ENCODE measurements at regions not wholly inside any gene's neighbourhood (a gene's known extent, or its start where the extent isn't known, plus 50 kb on each side); places are given as distances from the start of the nearest gene placed in this dataset.

- BruUV-seq (replicated peaks), result no TSS peak
- CTCF ChIA-PET, result no interaction called here
- Histone ChIP-seq H3K36me3 (ENCODE audit: insufficient read depth, low read length, poor library complexity, severe bottlenecking) (no peaks in the 10 kb centered on the region), H3K4me3 (ENCODE audit: low read depth, low read length, poor library complexity, severe bottlenecking) (no peak overlapping the region), H3K27me3 (replicated peaks; ENCODE audit: insufficient read depth, low read depth, low read length, poor library complexity) (no peaks in the 10 kb centered on the region), H3K4me1 (ENCODE audit: insufficient read depth, low read length, poor library complexity, severe bottlenecking) (no peaks in the 10 kb centered on the region), H3K9me3 (ENCODE audit: low read depth, low read length, poor library complexity, severe bottlenecking) (no peaks in the 10 kb centered on the region), H3K27ac (ENCODE audit: low read depth, low read length, poor library complexity, severe bottlenecking) (no peak overlapping the region)
- POLR2A ChIA-PET (ENCODE audit: low non-redundant PET), result no interaction called here
- intact Hi-C loops (cut with micrococcal nuclease; ENCODE audit: unreplicated experiment), result no loop called here
- DNase-seq (ENCODE audit: low spot score), result no peak
- no peak for TF ChIP-seq EZH2 (IDR thresholded peaks at IDR 0.05; ENCODE audit: borderline replicate concordance, low read depth, low read length, poor library complexity, severe bottlenecking)
- no peak for TF ChIP-seq CTCF (conservative IDR thresholded peaks at IDR 0.05; ENCODE audit: low read depth, low read length)
Observed at GRCh38 chr5:58224221-58224620, 235.7 kb downstream of the PLK2 start.

GRCh38 chr5:58215364-58215763 lies 244.5 kb downstream of the PLK2 start:
- intact Hi-C loops (cut with micrococcal nuclease; ENCODE audit: unreplicated experiment), result no loop called here
- no peaks in the 10 kb centered on the region for H3K27me3 ChIP-seq (replicated peaks; ENCODE audit: insufficient read depth, low read depth, low read length, poor library complexity)
- CTCF ChIA-PET, result no interaction called here
- BruUV-seq (replicated peaks), result no TSS peak
- no peaks in the 10 kb centered on the region for H3K9me3 ChIP-seq (ENCODE audit: low read depth, low read length, poor library complexity, severe bottlenecking)
- no peak for DNase-seq (ENCODE audit: low spot score)
- H3K4me3 ChIP-seq (ENCODE audit: low read depth, low read length, poor library complexity, severe bottlenecking), result no peak overlapping the region
- POLR2A ChIA-PET (ENCODE audit: low non-redundant PET), result no interaction called here
- no peaks in the 10 kb centered on the region for H3K4me1 ChIP-seq (ENCODE audit: insufficient read depth, low read length, poor library complexity, severe bottlenecking)
- no peaks in the 10 kb centered on the region for H3K36me3 ChIP-seq (ENCODE audit: insufficient read depth, low read length, poor library complexity, severe bottlenecking)
- no peak overlapping the region for H3K27ac ChIP-seq (ENCODE audit: low read depth, low read length, poor library complexity, severe bottlenecking)
- TF ChIP-seq CTCF (conservative IDR thresholded peaks at IDR 0.05; ENCODE audit: low read depth, low read length) (no peak), EZH2 (IDR thresholded peaks at IDR 0.05; ENCODE audit: borderline replicate concordance, low read depth, low read length, poor library complexity, severe bottlenecking) (no peak)

GRCh38 chr5:58211441-58211840 lies 248.4 kb downstream of the PLK2 start:
- CTCF ChIA-PET, result no interaction called here
- no peak overlapping the region for H3K4me3 ChIP-seq (ENCODE audit: low read depth, low read length, poor library complexity, severe bottlenecking)
- no peaks in the 10 kb centered on the region for H3K4me1 ChIP-seq (ENCODE audit: insufficient read depth, low read length, poor library complexity, severe bottlenecking)
- TF ChIP-seq CTCF (conservative IDR thresholded peaks at IDR 0.05; ENCODE audit: low read depth, low read length) (no peak), EZH2 (IDR thresholded peaks at IDR 0.05; ENCODE audit: borderline replicate concordance, low read depth, low read length, poor library complexity, severe bottlenecking) (no peak)
- DNase-seq (ENCODE audit: low spot score), result no peak
- no peaks in the 10 kb centered on the region for H3K27me3 ChIP-seq (replicated peaks; ENCODE audit: insufficient read depth, low read depth, low read length, poor library complexity)
- no TSS peak for BruUV-seq (replicated peaks)
- no peak overlapping the region for H3K27ac ChIP-seq (ENCODE audit: low read depth, low read length, poor library complexity, severe bottlenecking)
- POLR2A ChIA-PET (ENCODE audit: low non-redundant PET), result no interaction called here
- intact Hi-C loops (cut with micrococcal nuclease; ENCODE audit: unreplicated experiment), result no loop called here
- no peaks in the 10 kb centered on the region for H3K36me3 ChIP-seq (ENCODE audit: insufficient read depth, low read length, poor library complexity, severe bottlenecking)
- H3K9me3 ChIP-seq (ENCODE audit: low read depth, low read length, poor library complexity, severe bottlenecking), result no peaks in the 10 kb centered on the region
